LNCAP (cell line): ENCODE measurements at regions not wholly inside any gene's neighbourhood (a gene's known extent, or its start where the extent isn't known, plus 50 kb on each side); places are given as distances from the start of the nearest gene placed in this dataset.

Source experiments
- CTCF ChIP-seq: fragments of 450-650 bp; IDR thresholded peaks from 2 replicates; pipeline ENCODE4 v1.5.1; 2017; ENCODE audit warnings: mild to moderate bottlenecking

GRCh38 chr1:30340934-30341333, 382.5 kb downstream of the MATN1 start:
- TF ChIP-seq CTCF, result no peak

- TF ChIP-seq CTCF, result no peak
Observed at GRCh38 chr1:30339866-30340265, 383.5 kb downstream of the MATN1 start.

GRCh38 chr1:30338765-30339164, 384.6 kb downstream of the MATN1 start:
- TF ChIP-seq CTCF, result no peak

- no peak for TF ChIP-seq CTCF
Observed at GRCh38 chr1:30337324-30337620, 386.1 kb downstream of the MATN1 start.

GRCh38 chr1:30336550-30337323, 386.6 kb downstream of the MATN1 start:
- TF ChIP-seq CTCF, result no peak

GRCh38 chr1:30335997-30336390, 387.4 kb downstream of the MATN1 start:
- no peak for TF ChIP-seq CTCF

GRCh38 chr1:30335389-30335996, 387.9 kb downstream of the MATN1 start:
- TF ChIP-seq CTCF, result no peak

- no peak for TF ChIP-seq CTCF
Observed at GRCh38 chr1:30334767-30335166, 388.6 kb downstream of the MATN1 start.
